H1 (cell line): ENCODE measurements at regions not wholly inside any gene's neighbourhood (a gene's known extent, or its start where the extent isn't known, plus 50 kb on each side); places are given as distances from the start of the nearest gene placed in this dataset.

Experiments used
- CBX8 ChIP-seq: fragments of 300-800, 300-1000 bp; sonication (generic); IDR thresholded peaks from 2 replicates; pipeline ENCODE4 v1.7.1; 2016; ENCODE audit warnings: low read depth, low read length, borderline replicate concordance
- GABPA ChIP-seq: IDR thresholded peaks from 2 replicates; pipeline ENCODE4 v1.6.1; 2011; ENCODE audit warnings: mild to moderate bottlenecking, low read length, moderate library complexity, borderline replicate concordance; ENCODE audit not compliant: insufficient read depth
- RXRA ChIP-seq: IDR thresholded peaks from 2 replicates; pipeline ENCODE4 v1.6.1; 2011; ENCODE audit warnings: low read depth, mild to moderate bottlenecking, low read length, moderate library complexity; ENCODE audit not compliant: insufficient read depth
- SRF ChIP-seq: IDR thresholded peaks from 2 replicates; pipeline ENCODE4 v1.6.1; 2011; ENCODE audit warnings: mild to moderate bottlenecking, low read depth, low read length, moderate library complexity

GRCh38 chr10:60502621-60503020 is 112.9 kb upstream of the ANK3 start (continued):
- no peak for TF ChIP-seq RXRA
- no peak for TF ChIP-seq GABPA
- no peak for TF ChIP-seq SRF
- TF ChIP-seq CBX8 = no peak
- TF ChIP-seq, all 59 proteins: peak for 0
